Heart right ventricle (tissue), 16 donors: ENCODE measurements at regions not wholly inside any gene's neighbourhood (a gene's known extent, or its start where the extent isn't known, plus 50 kb on each side); places are given as distances from the start of the nearest gene placed in this dataset.

Experiments
- ATAC-seq, 8 donors: fragments of 200-7000 bp; cut with Tn5 transposase; one replicate each; pipeline ENCODE4 v1.9.1; 2020; ENCODE audit warnings: mild to moderate bottlenecking in 8 of 8, moderate library complexity in 8 of 8, moderate number of reproducible peaks in 1 of 8
- DNase-seq, 2 donors: peaks; one replicate each; pipeline ENCODE4 v3.0.0-alpha.2; 2020
- H3K27ac ChIP-seq, 10 donors: fragments of 200-600 bp; sonication (generic) in 2 of 10; one replicate each; pipeline versions ENCODE4 v1.5.0 to v1.8.0; 2020 to 2022; ENCODE audit warnings: mild to moderate bottlenecking in 3 of 10
- H3K27me3 ChIP-seq, 7 donors: fragments of 200-600 bp; one replicate each; pipeline ENCODE4 v1.8.0; 2021 to 2022; ENCODE audit warnings: mild to moderate bottlenecking in 2 of 7
- H3K36me3 ChIP-seq, 9 donors: fragments of 200-600 bp; sonication (generic) in 1 of 9; one replicate each; pipeline versions ENCODE4 v1.5.0 to v1.8.0; 2020 to 2022; ENCODE audit warnings: mild to moderate bottlenecking in 2 of 9
- H3K4me1 ChIP-seq, 9 donors: fragments of 200-600 bp; sonication (generic) in 1 of 9; one replicate each; pipeline versions ENCODE4 v1.5.0 to v1.8.0; 2020 to 2022; ENCODE audit warnings: mild to moderate bottlenecking in 4 of 9
- H3K4me3 ChIP-seq, 10 donors: fragments of 200-600 bp; sonication (generic) in 2 of 10; one replicate each; pipeline versions ENCODE4 v1.5.0 to v1.8.0; 2020 to 2022; ENCODE audit warnings: mild to moderate bottlenecking in 7 of 10, moderate library complexity in 2 of 10
- H3K9me3 ChIP-seq, 11 donors: fragments of 200-600 bp in 10 of 11; sonication (generic) in 2 of 11; one replicate each; pipeline versions ENCODE4 v1.5.0 to v1.8.0; 2013 to 2022; ENCODE audit warnings: mild to moderate bottlenecking in 2 of 11, control low read depth in 1 of 11, moderate library complexity in 1 of 11
- WGBS, 2 donors: extraction: QIAGEN DNeasy Blood & Tissue Kit; methylation state at CpG; one replicate each; pipeline ENCODE4 v1.1.7; 2013; ENCODE audit warnings: inconsistent platforms in 1 of 2; 5-methylcytosine and 5-hydroxymethylcytosine counted together
- intact Hi-C, 10 donors: fragments of 100-400 bp; cut with DNase I; formaldehyde crosslinking; loops; one replicate each; pipeline versions ENCODE4 v1.11.1 to v1.14.2; 2022
- TF ChIP-seq, protein P1 (sequence below), 9 donors: fragments of 200-600 bp; sonication (generic) in 2 of 9; IDR thresholded peaks; one replicate each; pipeline versions ENCODE4 v1.5.0 to v1.8.0; 2021 to 2022; ENCODE audit warnings: antibody characterized with exemption in 9 of 9, mild to moderate bottlenecking in 5 of 9, moderate library complexity in 1 of 9
- donor health status: Arrhythmogenic right ventricular cardiomyopathy.
- donor health status: ischemic (EF 13 %, LVEDD 7.1; RV severe dilation, severe dysfunction).
- donor health status: healthy with polysubstance abuse.
- donor health status: DM: no; HTN: yes; CAD: no.
- donor health status: DM: no; HTN: no; CAD: no.
- donor health status: ischemic (EF 25% LVEDD 6.9; RV normal size, moderate dysfunction).
- donor health status: ischemic (EF 25% LVEDD 5.7; RV mildly dilated, moderate dysfunction).
- donor health status: healthy.
- donor health status: DM: yes; HTN: yes; CAD: no.
- donor health status: Ischemic cardiomyopathy.
- donor health status: ischemic (EF 35%, LVEDD 5.7; RV mildly dilated, moderate dysfunction).
- donor health status: nonischemic (EF 11% LVEDD 7.7; RV severe dilation, severe dysfunction).
- donor health status: DM: yes; HTN: yes; CAD: no.
- donor health status: PGD.
- donor health status: ischemic (EF 29% LVEDD 5.4; RV normal size, mild dysfunction).
- donor health status: nonischemic (EF 23%, LVEDD 6.1; RV moderate dilation, normal function).

DNA sequence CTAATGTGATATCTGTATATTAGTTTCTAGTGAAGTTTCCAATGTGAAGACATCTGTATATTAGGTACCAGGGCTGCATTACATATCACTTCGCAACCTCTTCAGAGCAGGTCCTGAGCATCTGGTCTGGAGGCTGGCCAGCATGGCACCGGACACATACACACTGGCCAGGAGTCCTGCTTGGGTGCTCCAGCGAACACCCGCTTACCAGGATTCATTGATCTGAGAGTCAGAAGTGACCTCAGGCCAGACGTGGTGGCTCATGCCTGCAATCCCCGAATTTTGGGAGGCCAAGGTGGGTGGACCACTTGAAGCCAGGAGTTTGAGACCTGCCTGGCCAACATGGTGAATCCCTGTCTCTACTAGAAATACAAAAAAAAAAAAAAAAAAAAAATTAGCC is 93.0 kb upstream of the IRS2 start:
- intact Hi-C loops = loop anchor here in 3 of 10 donors (5.0 to 10.0 kb wide), 3 partner anchors 85 to 228 kb away; no protein-coding TSS in a partner anchor
- DNase-seq (no peak), ATAC-seq (no peak)
- no peak overlapping the region for H3K4me3 ChIP-seq
- no peak overlapping the region for H3K27ac ChIP-seq
- H3K9me3 ChIP-seq = no peaks in the 10 kb centered on the region
- peaks cover 0 to 35% (median 16%) of the 10 kb centered on the region in 9 donors for H3K4me1 ChIP-seq
- H3K36me3 ChIP-seq = no peaks in the 10 kb centered on the region
- TF ChIP-seq, protein P1, sequence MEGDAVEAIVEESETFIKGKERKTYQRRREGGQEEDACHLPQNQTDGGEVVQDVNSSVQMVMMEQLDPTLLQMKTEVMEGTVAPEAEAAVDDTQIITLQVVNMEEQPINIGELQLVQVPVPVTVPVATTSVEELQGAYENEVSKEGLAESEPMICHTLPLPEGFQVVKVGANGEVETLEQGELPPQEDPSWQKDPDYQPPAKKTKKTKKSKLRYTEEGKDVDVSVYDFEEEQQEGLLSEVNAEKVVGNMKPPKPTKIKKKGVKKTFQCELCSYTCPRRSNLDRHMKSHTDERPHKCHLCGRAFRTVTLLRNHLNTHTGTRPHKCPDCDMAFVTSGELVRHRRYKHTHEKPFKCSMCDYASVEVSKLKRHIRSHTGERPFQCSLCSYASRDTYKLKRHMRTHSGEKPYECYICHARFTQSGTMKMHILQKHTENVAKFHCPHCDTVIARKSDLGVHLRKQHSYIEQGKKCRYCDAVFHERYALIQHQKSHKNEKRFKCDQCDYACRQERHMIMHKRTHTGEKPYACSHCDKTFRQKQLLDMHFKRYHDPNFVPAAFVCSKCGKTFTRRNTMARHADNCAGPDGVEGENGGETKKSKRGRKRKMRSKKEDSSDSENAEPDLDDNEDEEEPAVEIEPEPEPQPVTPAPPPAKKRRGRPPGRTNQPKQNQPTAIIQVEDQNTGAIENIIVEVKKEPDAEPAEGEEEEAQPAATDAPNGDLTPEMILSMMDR (IDR thresholded peaks at IDR 0.05) = no peak
- 60 to 69% methylated on average over 6 of the region's 6 CpGs for WGBS, 2 donors
- H3K27me3 ChIP-seq = no peaks in the 10 kb centered on the region

DNA sequence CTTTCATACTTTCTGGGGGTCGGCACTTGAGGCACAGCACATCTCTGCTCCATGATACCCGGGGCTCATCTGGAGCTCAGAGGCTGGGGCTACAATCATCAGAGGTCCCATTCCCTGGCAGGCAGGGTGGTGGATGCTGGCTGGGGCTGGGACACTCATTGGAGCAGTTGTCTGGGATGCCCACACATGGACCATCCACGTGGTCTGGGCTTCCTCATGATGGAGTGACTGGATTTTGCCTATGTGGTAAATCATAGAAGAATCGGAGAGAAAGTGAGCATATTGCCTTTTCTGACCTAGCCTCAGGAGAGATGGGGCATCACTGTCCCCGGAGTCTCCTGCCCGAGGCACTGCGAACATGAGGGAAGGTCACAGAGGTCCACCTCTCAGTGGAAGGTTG is 91.4 kb upstream of the IRS2 start:
- TF ChIP-seq, protein P1 (IDR thresholded peaks at IDR 0.05) = no peak
- no peaks in the 10 kb centered on the region for H3K9me3 ChIP-seq
- DNase-seq = no peak
- no peak overlapping the region for H3K4me3 ChIP-seq
- intact Hi-C loops = loop anchor here in 3 of 10 donors (5.0 to 10.0 kb wide), 3 partner anchors 87 to 229 kb away; no protein-coding TSS in a partner anchor
- no peak overlapping the region for H3K27ac ChIP-seq
- H3K4me1 ChIP-seq = peaks cover 0 to 32% (median 11%) of the 10 kb centered on the region in 9 donors
- no peak for ATAC-seq
- H3K36me3 ChIP-seq = no peaks in the 10 kb centered on the region
- 93% methylated on average over 7 of the region's 7 CpGs for WGBS, 2 donors
- H3K27me3 ChIP-seq = no peaks in the 10 kb centered on the region

DNA sequence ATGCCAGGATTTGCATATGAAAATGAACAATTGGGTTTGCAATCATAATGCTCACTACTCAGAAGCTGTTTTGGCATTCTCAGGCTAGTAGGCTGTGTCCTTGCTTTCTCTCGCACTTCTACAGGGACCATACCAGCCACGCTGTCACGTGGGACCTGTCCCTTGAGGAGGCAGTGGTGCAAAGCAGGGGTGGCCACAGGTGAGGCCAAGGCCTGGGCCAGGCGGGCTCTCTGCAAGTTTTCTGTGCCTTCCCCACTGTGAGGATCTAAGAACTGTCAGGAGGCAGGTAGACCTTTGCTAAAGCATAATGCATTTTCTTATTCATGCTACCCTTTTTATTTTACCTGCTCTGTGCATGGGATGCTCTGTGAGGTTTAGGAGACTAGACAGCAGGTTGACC is 89.4 kb upstream of the IRS2 start:
- peak in 3 of 8 donors; percentile 25 to 31 (median 28) for ATAC-seq
- Histone ChIP-seq H3K27ac (peak overlapping the region in 8 of 10 donors; percentile 40 to 90 (median 75)), H3K4me3 (no peak overlapping the region), H3K27me3 (no peaks in the 10 kb centered on the region), H3K4me1 (peaks cover 0 to 32% (median 11%) of the 10 kb centered on the region in 9 donors), H3K9me3 (no peaks in the 10 kb centered on the region), H3K36me3 (no peaks in the 10 kb centered on the region)
- DNase-seq = no peak
- WGBS, 2 donors = 81 to 96% methylated on average over 4 of the region's 4 CpGs
- TF ChIP-seq, protein P1 (IDR thresholded peaks at IDR 0.05) = no peak
- intact Hi-C loops = loop anchor here in 3 of 10 donors (5.0 to 10.0 kb wide), 3 partner anchors 89 to 232 kb away; no protein-coding TSS in a partner anchor

DNA sequence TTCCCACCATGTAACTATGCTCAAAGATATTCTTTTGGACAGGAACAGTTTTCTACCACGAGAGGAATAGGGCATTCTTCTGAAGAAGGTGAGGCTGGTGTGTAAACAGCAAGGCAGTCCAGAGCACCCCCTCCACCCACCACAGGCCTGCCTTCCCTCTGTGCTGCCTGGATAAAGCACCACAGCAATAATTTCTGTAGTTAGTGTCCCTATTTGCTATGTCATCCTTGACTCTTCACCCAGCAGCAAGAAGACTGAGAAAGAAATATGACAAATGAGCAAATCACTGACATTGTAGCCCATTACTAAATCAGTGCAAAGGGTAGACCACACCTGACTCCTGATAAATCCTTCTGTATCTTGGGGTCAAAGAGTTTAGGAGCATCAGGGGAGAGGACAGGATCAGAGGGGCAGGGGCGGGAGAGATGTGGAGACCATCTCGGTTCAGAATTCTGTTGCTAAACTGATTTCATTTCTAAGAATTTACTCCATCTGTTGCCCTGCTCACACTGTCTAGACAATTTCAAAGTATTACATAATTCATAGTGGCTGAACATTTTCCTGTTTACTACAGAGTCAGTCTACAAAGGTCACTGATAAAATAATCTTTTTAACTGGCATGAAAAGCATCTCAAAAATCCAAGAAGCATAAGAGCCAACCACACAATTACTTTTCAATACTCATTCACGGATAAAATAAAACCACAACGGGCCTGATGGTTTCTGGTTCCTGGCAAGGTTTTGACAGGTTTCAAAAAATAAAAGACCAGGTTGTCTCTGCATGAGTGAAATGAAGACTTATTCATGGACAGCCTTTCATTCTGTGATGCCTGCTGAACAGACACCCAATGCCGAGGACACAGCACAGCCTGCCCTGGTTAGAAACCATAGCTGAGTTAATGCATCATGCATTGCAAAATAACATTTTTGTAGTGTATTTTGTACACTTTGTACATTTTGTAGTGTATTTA is 88.4 kb upstream of the IRS2 start:
- TF ChIP-seq, protein P1 (IDR thresholded peaks at IDR 0.05) = no peak
- DNase-seq (no peak), ATAC-seq (peak; percentile 44 to 89 (median 76))
- Histone ChIP-seq H3K27me3 (no peaks in the 10 kb centered on the region), H3K36me3 (no peaks in the 10 kb centered on the region), H3K27ac (peak overlapping the region in 9 of 10 donors; percentile 24 to 90 (median 75)), H3K4me1 (peaks cover 0 to 40% (median 17%) of the 10 kb centered on the region in 9 donors), H3K9me3 (no peaks in the 10 kb centered on the region), H3K4me3 (no peak overlapping the region)
- intact Hi-C loops = loop anchor here in 4 of 10 donors (5.0 to 10.0 kb wide), 3 partner anchors 90 to 233 kb away; no protein-coding TSS in a partner anchor
- WGBS, 2 donors = 30 to 32% methylated on average over 6 of the region's 6 CpGs
